Sigmoid colon (tissue), 4 donors: ENCODE measurements at regions not wholly inside any gene's neighbourhood (a gene's known extent, or its start where the extent isn't known, plus 50 kb on each side); places are given as distances from the start of the nearest gene placed in this dataset.

Experiments used
- EP300 ChIP-seq, 4 donors: sonication (generic); formaldehyde crosslinking; IDR thresholded peaks; one replicate each; pipeline ENCODE4 v1.6.1; 2017; ENCODE audit warnings: antibody characterized with exemption in 4 of 4
- POLR2A ChIP-seq, 2 donors: fragments of 450-650 bp; IDR thresholded peaks; one replicate each; pipeline ENCODE4 v1.6.1; 2016; ENCODE audit warnings: antibody characterized with exemption in 2 of 2, mild to moderate bottlenecking in 2 of 2, moderate library complexity in 2 of 2
- POLR2AphosphoS5 ChIP-seq, 4 donors: sonication (generic); formaldehyde crosslinking; IDR thresholded peaks; one replicate each; pipeline ENCODE4 v1.6.1; 2017; ENCODE audit warnings: antibody characterized with exemption in 4 of 4
- TF ChIP-seq, protein P1 (sequence below), 4 experiments: fragments of 450-650 bp in 3 of 4; fragments of 200-600 bp in 1 of 4; IDR thresholded peaks; one replicate each; pipeline ENCODE4 v1.5.1; 2016 to 2019; ENCODE audit warnings: antibody characterized with exemption in 4 of 4, mild to moderate bottlenecking in 3 of 4, moderate library complexity in 2 of 4

DNA sequence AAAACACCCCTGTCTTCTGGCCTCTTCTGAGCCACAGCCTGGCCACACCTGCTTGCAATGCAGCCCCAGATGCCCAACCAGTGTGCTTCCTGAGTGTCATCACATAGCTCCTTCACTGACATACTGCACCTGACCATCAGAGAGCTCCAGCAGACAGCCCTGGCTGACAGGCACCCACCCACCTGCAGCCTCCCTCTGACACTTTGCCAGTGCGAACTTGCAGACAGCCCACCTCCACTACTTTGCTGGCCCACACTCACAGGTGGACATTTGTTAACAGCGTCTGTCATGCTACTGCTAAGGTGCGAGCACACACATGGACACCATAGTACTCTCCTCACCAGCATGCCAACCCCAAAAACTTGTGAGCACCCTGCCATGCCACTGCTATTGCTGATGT is 740.1 kb downstream of the DNAJB9 start:
- TF ChIP-seq, protein P1, sequence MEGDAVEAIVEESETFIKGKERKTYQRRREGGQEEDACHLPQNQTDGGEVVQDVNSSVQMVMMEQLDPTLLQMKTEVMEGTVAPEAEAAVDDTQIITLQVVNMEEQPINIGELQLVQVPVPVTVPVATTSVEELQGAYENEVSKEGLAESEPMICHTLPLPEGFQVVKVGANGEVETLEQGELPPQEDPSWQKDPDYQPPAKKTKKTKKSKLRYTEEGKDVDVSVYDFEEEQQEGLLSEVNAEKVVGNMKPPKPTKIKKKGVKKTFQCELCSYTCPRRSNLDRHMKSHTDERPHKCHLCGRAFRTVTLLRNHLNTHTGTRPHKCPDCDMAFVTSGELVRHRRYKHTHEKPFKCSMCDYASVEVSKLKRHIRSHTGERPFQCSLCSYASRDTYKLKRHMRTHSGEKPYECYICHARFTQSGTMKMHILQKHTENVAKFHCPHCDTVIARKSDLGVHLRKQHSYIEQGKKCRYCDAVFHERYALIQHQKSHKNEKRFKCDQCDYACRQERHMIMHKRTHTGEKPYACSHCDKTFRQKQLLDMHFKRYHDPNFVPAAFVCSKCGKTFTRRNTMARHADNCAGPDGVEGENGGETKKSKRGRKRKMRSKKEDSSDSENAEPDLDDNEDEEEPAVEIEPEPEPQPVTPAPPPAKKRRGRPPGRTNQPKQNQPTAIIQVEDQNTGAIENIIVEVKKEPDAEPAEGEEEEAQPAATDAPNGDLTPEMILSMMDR (IDR thresholded peaks at IDR 0.05), result no peak
- TF ChIP-seq POLR2AphosphoS5 (IDR thresholded peaks at IDR 0.05), result no peak
- no peak for TF ChIP-seq POLR2A (IDR thresholded peaks at IDR 0.05)
- no peak for TF ChIP-seq EP300 (IDR thresholded peaks at IDR 0.05)
